IPS-18a (cell line): ENCODE measurements at regions not wholly inside any gene's neighbourhood (a gene's known extent, or its start where the extent isn't known, plus 50 kb on each side); places are given as distances from the start of the nearest gene placed in this dataset.
"Not testable (repeated sequence)": the region's sequence is repeated elsewhere in the genome, so short reads cannot be mapped to it uniquely, and the experiment has no call there.

Experiments used
- H3K27ac ChIP-seq: one replicate; pipeline ENCODE4 v1.5.1; 2013; ENCODE audit warnings: low read length
- H3K27me3 ChIP-seq: one replicate; pipeline ENCODE4 v1.6.1; 2013; ENCODE audit warnings: mild to moderate bottlenecking, low read length; ENCODE audit not compliant: control insufficient read depth, insufficient read depth
- H3K36me3 ChIP-seq: one replicate; pipeline ENCODE4 v1.6.1; 2013; ENCODE audit warnings: low read depth, low read length; ENCODE audit not compliant: control insufficient read depth
- H3K4me1 ChIP-seq: one replicate; pipeline ENCODE4 v1.6.1; 2013; ENCODE audit warnings: low read depth, low read length; ENCODE audit not compliant: control insufficient read depth
- H3K4me3 ChIP-seq: one replicate; pipeline ENCODE4 v1.5.1; 2013; ENCODE audit warnings: low read length
- H3K9ac ChIP-seq: one replicate; pipeline ENCODE4 v1.6.1; 2013; ENCODE audit warnings: mild to moderate bottlenecking, low read length, moderate library complexity
- H3K9me3 ChIP-seq: one replicate; pipeline ENCODE4 v1.6.1; 2013; ENCODE audit warnings: low read depth, low read length; ENCODE audit not compliant: control insufficient read depth

DNA sequence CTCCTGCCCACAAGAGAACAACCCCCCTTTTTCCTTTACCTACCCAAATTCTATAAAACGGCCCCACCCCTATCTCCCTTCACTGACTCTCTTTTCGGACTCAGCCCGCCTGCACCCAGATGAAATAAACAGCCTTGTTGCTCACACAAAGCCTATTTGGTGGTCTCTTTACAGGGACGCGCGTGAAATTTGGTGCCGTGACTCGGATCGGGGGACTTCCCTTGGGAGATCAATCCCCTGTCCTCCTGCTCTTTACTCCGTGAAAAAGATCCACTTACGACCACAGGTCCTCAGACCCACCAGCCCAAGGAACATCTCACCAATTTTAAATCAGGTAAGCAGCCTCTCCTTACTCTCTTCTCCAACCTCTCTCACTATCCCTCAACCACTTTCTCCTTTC, 209.8 kb downstream of the PCDH20 start:
- H3K36me3 ChIP-seq, H3K4me3 ChIP-seq, H3K9ac ChIP-seq, H3K27ac ChIP-seq, H3K9me3 ChIP-seq, H3K4me1 ChIP-seq: not testable (repeated sequence)
- peaks cover 28% of the 10 kb centered on the region for H3K27me3 ChIP-seq

DNA sequence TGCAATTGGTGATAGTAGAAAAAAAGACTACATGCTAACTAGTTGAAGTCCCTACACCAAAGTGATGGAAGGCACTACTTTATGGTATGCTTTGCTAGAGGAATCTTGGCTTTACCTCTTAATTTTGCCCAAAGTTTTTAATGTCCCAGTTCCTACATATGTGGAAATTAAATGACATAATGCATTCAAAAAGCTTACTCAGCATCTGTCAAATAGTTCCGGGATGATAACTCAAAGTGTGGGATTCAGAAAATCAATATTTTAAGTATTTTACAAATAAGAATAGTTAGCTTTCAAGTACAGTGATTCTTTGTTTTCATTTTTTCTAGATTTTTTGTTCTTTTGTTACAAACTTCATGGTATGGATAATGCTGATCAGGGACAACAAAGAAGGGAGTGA, 211.6 kb downstream of the PCDH20 start:
- peaks cover 46% of the 10 kb centered on the region for H3K27me3 ChIP-seq
- H3K36me3 ChIP-seq: no peaks in the 10 kb centered on the region
- no peaks in the 10 kb centered on the region for H3K4me1 ChIP-seq
- no peak overlapping the region for H3K27ac ChIP-seq
- H3K4me3 ChIP-seq: no peak overlapping the region
- H3K9ac ChIP-seq: no peak overlapping the region
- no peaks in the 10 kb centered on the region for H3K9me3 ChIP-seq

DNA sequence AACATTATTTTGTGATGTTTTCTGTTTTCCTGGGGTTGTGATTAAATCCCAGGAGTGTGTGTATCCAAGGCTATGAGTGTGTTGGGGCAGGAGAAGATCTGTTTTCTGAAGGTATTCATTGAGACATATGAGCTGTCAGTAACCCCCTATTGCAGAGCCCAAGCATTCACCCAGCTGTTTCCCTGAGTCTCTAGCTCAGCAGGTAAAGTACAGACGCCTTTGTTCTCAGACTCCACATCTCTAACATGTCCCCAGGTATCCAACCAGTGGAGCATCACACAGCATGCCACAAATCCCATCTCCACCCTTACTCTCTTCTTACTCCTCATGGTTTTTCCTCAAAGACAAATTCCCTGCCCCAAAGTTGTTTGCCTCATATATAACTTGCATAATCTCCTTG, 213.6 kb downstream of the PCDH20 start:
- H3K9me3 ChIP-seq: no peaks in the 10 kb centered on the region
- H3K4me3 ChIP-seq: no peak overlapping the region
- no peaks in the 10 kb centered on the region for H3K4me1 ChIP-seq
- peaks cover 46% of the 10 kb centered on the region for H3K27me3 ChIP-seq
- H3K27ac ChIP-seq: no peak overlapping the region
- no peaks in the 10 kb centered on the region for H3K36me3 ChIP-seq
- no peak overlapping the region for H3K9ac ChIP-seq

DNA sequence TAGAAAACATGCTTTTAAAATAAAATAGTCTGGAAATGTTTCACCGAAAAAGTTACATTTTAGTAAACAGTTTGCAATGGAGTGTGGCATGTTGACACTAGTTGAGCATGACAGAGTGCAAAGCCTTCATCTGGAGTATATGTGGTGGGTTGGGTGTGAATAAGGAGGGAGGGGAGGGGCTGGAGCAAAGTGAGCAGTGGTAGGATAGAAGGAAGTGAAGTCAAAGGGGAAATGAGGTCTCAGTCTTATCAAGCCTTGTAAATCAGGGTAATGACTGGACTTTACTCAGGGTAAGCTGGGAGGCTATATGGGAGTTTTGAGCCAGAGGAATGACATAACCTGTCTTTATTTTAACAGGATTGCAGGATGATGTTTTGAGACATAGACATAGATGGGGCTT, 222.8 kb downstream of the PCDH20 start:
- Histone ChIP-seq H3K9me3 (no peaks in the 10 kb centered on the region), H3K4me3 (no peak overlapping the region)

DNA sequence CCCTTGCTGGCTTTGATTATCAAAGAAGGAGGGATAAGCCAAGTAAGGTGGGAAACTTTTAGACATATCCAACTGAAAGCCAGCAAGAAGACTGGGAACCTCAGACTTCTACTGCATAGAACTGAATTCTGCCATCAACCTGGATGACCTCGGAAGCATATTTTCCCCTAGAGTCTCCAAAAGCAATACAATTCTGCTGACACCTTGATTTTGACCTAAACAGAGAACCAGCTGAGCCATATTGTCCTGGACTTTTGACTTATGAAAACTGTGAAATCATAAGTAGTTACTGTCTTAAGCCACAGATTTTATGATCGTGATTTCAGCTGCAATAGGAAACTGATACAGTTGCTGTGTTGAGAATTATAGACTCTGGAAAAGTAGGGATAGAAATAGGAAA, 227.6 kb downstream of the PCDH20 start:
- peaks cover 29% of the 10 kb centered on the region for H3K4me1 ChIP-seq
- H3K36me3 ChIP-seq: no peaks in the 10 kb centered on the region
- H3K9ac ChIP-seq: no peak overlapping the region
- no peaks in the 10 kb centered on the region for H3K9me3 ChIP-seq
- no peaks in the 10 kb centered on the region for H3K27me3 ChIP-seq
- H3K4me3 ChIP-seq: no peak overlapping the region
- H3K27ac ChIP-seq: no peak overlapping the region

More for the DNA sequence above, 222.8 kb downstream of the PCDH20 start:
- no peaks in the 10 kb centered on the region for H3K36me3 ChIP-seq
- no peak overlapping the region for H3K27ac ChIP-seq
- no peaks in the 10 kb centered on the region for H3K27me3 ChIP-seq
- H3K4me1 ChIP-seq: no peaks in the 10 kb centered on the region
- H3K9ac ChIP-seq: no peak overlapping the region

DNA sequence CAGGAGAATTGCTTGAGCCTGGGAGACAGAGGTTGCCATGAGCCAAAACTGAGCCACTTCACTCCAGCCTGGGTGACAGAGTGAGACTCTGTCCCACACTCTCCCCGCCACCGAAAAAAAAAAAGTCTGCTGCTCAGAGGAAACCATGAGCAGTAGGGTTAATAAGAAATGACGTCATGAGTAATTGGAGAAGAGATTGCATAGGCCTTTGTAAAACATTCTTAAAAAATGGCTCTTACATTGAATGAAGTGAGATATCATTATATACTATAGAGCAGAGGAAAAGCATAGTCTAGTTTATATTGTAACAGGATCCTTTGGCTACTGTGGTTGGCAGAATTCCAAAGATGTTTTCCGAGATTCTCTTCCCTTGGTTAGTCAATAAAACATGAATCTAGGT, 228.2 kb downstream of the PCDH20 start:
- H3K4me3 ChIP-seq: no peak overlapping the region

DNA sequence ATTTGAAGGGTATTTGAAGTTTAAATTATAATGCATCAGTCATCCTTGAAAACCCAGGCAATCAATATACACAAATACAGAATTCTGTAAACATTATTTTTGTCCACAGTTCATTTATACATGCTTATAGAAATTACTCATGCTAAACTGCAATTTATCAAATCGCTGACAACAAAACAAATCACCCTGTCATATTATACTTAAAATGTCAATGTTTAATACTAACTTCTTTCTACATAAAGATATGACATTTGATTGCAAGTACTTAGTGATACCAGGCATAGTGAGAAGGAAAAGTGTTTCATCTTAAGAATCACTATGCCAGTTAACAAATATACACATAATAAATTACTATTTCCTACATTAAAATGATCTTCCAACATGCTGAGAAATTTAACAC, 232.0 kb downstream of the PCDH20 start:
- no peak overlapping the region for H3K4me3 ChIP-seq
- H3K9me3 ChIP-seq: no peaks in the 10 kb centered on the region
- H3K27ac ChIP-seq: no peak overlapping the region
- peaks cover 51% of the 10 kb centered on the region for H3K4me1 ChIP-seq
- H3K36me3 ChIP-seq: no peaks in the 10 kb centered on the region
- H3K27me3 ChIP-seq: no peaks in the 10 kb centered on the region
- no peak overlapping the region for H3K9ac ChIP-seq

More for the DNA sequence above, 228.2 kb downstream of the PCDH20 start:
- Histone ChIP-seq H3K9me3 (no peaks in the 10 kb centered on the region), H3K36me3 (no peaks in the 10 kb centered on the region), H3K27ac (no peak overlapping the region), H3K9ac (no peak overlapping the region), H3K27me3 (no peaks in the 10 kb centered on the region), H3K4me1 (peaks cover 33% of the 10 kb centered on the region)

DNA sequence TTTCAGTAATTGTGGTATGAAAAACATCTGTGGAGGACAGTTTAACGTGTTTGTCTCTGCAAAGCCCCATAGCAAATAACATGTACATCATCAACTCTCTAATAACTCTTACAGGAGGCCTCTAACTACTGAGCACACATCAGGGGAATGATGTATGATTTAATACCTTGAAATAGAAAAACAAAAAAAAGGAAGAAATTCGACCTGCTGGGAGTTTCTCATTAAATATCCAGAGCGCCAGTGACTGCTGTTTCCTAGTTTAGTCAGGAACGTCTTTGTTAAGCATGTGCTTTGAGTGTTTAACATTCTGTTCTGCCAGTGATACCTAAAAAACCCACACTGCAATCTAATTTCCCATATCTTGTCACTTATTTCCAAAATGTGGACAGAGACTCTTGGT, 235.4 kb downstream of the PCDH20 start:
- Histone ChIP-seq H3K4me1 (peaks cover 43% of the 10 kb centered on the region), H3K27ac (no peak overlapping the region), H3K4me3 (peak overlapping the region; percentile 16), H3K9ac (no peak overlapping the region), H3K27me3 (no peaks in the 10 kb centered on the region), H3K36me3 (no peaks in the 10 kb centered on the region), H3K9me3 (no peaks in the 10 kb centered on the region)

DNA sequence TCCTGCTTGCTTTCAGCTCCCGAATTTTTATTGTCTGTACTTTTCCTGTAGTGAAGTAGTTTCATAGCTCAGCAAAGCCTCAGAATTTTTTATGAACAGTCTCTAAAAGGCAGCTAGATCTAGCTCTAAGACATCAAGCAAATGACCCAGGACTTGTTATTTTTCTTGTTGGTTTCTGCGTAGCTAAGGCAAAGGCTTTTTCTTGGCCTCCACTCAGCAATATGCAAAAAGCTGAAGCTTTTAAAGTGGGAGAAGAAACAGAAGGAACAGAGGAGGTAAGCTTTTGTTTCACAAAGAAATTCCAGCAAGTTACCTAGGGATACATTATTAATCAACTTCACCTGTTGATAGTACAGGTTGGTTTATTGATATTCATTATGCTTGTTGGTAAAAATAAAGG, 235.9 kb downstream of the PCDH20 start:
- no peaks in the 10 kb centered on the region for H3K9me3 ChIP-seq
- H3K36me3 ChIP-seq: no peaks in the 10 kb centered on the region
- peaks cover 38% of the 10 kb centered on the region for H3K4me1 ChIP-seq
- no peak overlapping the region for H3K9ac ChIP-seq
- peak overlapping the region; percentile 16 for H3K4me3 ChIP-seq
- no peaks in the 10 kb centered on the region for H3K27me3 ChIP-seq
- H3K27ac ChIP-seq: peak overlapping the region; percentile 15

DNA sequence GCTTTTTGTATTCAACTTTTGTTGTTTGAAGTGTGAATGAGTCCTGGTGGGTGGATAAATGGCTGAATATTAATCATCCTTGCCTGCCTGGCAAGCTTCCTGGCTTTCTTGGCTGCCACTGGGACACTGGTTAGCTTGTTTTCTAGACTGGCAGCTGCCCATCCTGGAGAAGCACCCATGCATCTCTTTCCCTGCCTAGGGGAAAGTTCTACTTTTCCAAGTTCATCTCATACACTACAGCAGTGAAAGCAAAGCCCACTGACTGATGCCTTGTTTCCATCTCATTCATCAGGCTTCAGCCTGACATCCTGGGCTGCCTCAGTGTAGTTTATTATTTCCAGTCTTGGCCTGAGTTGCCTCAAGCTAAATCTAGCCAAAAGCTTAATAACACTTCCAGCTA, 244.8 kb downstream of the PCDH20 start:
- no peak overlapping the region for H3K4me3 ChIP-seq
- H3K9ac ChIP-seq: no peak overlapping the region
- H3K4me1 ChIP-seq: no peaks in the 10 kb centered on the region

DNA sequence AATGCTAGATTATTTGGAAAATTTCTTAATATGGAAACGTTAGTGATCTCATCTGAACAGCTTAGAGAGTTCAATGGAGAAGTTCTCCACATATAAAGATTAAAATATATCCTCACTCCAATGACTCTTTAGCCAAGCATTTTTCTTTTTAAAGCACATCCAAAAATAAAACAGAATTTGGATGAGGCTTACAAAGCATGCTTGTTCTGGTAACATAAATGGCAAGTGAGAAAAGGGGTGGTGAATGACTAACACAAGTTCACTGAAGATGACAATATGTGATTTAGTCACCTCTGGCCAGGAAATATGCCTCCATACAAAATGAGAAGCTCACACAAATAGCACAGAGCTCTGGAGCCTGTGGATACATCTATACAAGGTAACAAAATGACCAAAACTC, 253.0 kb downstream of the PCDH20 start:
- no peak overlapping the region for H3K27ac ChIP-seq
- H3K36me3 ChIP-seq: no peaks in the 10 kb centered on the region
- H3K27me3 ChIP-seq: no peaks in the 10 kb centered on the region
- H3K4me1 ChIP-seq: no peaks in the 10 kb centered on the region
- H3K9ac ChIP-seq: no peak overlapping the region
- H3K4me3 ChIP-seq: no peak overlapping the region
- no peaks in the 10 kb centered on the region for H3K9me3 ChIP-seq

More for the DNA sequence above, 244.8 kb downstream of the PCDH20 start:
- H3K9me3 ChIP-seq: no peaks in the 10 kb centered on the region
- H3K36me3 ChIP-seq: no peaks in the 10 kb centered on the region
- no peak overlapping the region for H3K27ac ChIP-seq
- H3K27me3 ChIP-seq: no peaks in the 10 kb centered on the region

DNA sequence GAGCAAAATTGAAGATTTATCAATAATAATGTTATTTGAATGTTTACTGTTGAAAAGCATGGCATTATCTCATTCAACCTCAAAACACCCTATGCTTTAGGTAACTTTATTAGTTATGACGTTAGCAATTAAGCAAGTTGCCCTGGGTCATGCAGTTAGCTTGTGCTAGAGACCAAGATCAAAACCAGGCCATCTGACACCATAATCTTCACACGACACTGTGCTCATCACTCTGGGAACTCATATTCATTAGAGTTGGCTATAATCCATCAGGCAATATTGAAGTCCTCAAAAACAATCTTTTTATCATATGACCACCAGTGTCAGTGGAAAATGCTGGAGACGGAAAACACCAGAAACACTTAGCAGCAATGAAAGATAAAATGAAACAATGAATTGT, 253.5 kb downstream of the PCDH20 start:
- H3K9me3 ChIP-seq: no peaks in the 10 kb centered on the region
- H3K36me3 ChIP-seq: no peaks in the 10 kb centered on the region
- no peak overlapping the region for H3K9ac ChIP-seq
- H3K27me3 ChIP-seq: no peaks in the 10 kb centered on the region
- no peak overlapping the region for H3K27ac ChIP-seq
- no peak overlapping the region for H3K4me3 ChIP-seq
- no peaks in the 10 kb centered on the region for H3K4me1 ChIP-seq
